ENCODE measurements at regions not wholly inside any gene's neighbourhood (a gene's known extent, or its start where the extent isn't known, plus 50 kb on each side); places are given as distances from the start of the nearest gene placed in this dataset.

GRCh38 chr3:105967117-105967516, 98.3 kb upstream of the CBLB start:
- DNase-seq (peak; percentile 12 to 59 (median 39)), ATAC-seq (ENCODE audit: insufficient read depth, low FRiP score) (no peak)
- H3K9me3 ChIP-seq (ENCODE audit: control insufficient read depth in 4 of 4, insufficient read depth in 3 of 4, low read length in 3 of 4), result peaks cover 0 to 6% (median 0%) of the 10 kb centered on the region in 4 donors
- TF ChIP-seq CTCF (IDR thresholded peaks at IDR 0.05; ENCODE audit: control extremely low read depth, extremely low read depth), result no peak
- peaks cover 0 to 7% (median 3%) of the 10 kb centered on the region in 5 donors for H3K4me1 ChIP-seq (ENCODE audit: control insufficient read depth in 5 of 5, insufficient read depth in 5 of 5, low read length in 5 of 5)
- no peaks in the 10 kb centered on the region for H3K27me3 ChIP-seq (ENCODE audit: control insufficient read depth in 3 of 3, insufficient read depth in 3 of 3, low read length in 2 of 3)
- H3K27ac ChIP-seq (ENCODE audit: low read depth in 1 of 2, low read length in 1 of 2), result no peak overlapping the region
- no peak overlapping the region for H3K4me3 ChIP-seq
- no peaks in the 10 kb centered on the region for H3K36me3 ChIP-seq (ENCODE audit: control insufficient read depth in 4 of 4, insufficient read depth in 4 of 4, low read length in 4 of 4)
- whole genome bisulfite sequencing, 2 donors, result 73 to 89% methylated on average over 1 of the region's 1 CpG
- no peak overlapping the region for H3K9ac ChIP-seq (ENCODE audit: insufficient read depth in 1 of 2, low read length in 2 of 2)

DNA sequence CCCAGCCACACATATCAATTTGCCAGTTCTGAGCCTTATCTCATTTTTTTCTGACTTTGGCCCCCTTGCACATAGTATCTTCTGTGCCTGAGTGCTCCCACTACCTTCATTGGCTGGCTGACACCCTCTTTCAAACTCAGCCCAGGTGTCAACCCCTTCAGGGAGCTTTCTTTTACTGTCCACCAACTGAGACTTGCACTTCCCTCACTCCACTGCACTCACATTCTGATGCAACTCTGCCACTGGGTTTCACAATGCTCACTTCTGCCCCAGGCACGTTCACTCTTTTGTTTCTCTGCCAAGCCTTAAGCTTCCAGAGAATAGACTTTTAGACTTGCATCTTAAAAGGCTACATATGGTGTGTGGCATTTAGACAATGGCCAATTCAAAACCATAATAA, 101.5 kb upstream of the CBLB start:
- Histone ChIP-seq H3K4me1 (ENCODE audit: control insufficient read depth in 5 of 5, insufficient read depth in 5 of 5, low read length in 5 of 5) (peaks cover 0 to 7% (median 3%) of the 10 kb centered on the region in 5 donors), H3K27ac (ENCODE audit: low read depth in 1 of 2, low read length in 1 of 2) (no peak overlapping the region), H3K9me3 (ENCODE audit: control insufficient read depth in 4 of 4, insufficient read depth in 3 of 4, low read length in 3 of 4) (peaks cover 0 to 9% (median 0%) of the 10 kb centered on the region in 4 donors), H3K9ac (ENCODE audit: insufficient read depth in 1 of 2, low read length in 2 of 2) (no peak overlapping the region), H3K4me3 (no peak overlapping the region), H3K27me3 (ENCODE audit: control insufficient read depth in 3 of 3, insufficient read depth in 3 of 3, low read length in 2 of 3) (no peaks in the 10 kb centered on the region), H3K36me3 (ENCODE audit: control insufficient read depth in 4 of 4, insufficient read depth in 4 of 4, low read length in 4 of 4) (no peaks in the 10 kb centered on the region)
- peak; percentile 62 to 88 (median 80) for DNase-seq
- TF ChIP-seq CTCF (IDR thresholded peaks at IDR 0.05; ENCODE audit: control extremely low read depth, extremely low read depth), result no peak
- ATAC-seq (ENCODE audit: insufficient read depth, low FRiP score), result peak; percentile 41
- WGBS, 2 donors, result 0 to 10% methylated on average over 1 of the region's 1 CpG

DNA sequence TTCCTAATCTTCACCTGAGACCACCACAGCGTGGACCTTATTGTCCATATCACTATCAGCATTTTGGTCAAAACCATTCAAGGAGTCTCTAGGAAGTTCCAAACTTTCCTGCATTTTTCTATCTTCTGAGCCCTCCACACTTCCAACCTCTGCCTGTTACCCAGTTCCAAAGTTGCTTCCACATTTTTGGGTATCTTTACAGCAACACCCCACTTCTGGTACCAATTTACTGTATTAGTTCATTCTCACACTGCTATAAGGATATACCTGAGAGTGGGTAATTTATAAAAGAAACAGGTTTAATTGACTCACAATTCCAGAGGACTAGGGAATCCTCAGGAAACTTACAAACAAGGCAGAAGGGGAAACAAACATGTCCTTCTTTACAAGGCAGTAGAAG, 103.3 kb upstream of the CBLB start:
- Histone ChIP-seq H3K4me1 (ENCODE audit: control insufficient read depth in 5 of 5, insufficient read depth in 5 of 5, low read length in 5 of 5) (peaks cover 0 to 12% (median under 1%) of the 10 kb centered on the region in 5 donors), H3K9ac (ENCODE audit: insufficient read depth in 1 of 2, low read length in 2 of 2) (no peak overlapping the region), H3K9me3 (ENCODE audit: control insufficient read depth in 4 of 4, insufficient read depth in 3 of 4, low read length in 3 of 4) (peaks cover 0 to 9% (median 0%) of the 10 kb centered on the region in 4 donors), H3K27ac (ENCODE audit: low read depth in 1 of 2, low read length in 1 of 2) (no peak overlapping the region), H3K4me3 (no peak overlapping the region), H3K27me3 (ENCODE audit: control insufficient read depth in 3 of 3, insufficient read depth in 3 of 3, low read length in 2 of 3) (no peaks in the 10 kb centered on the region), H3K36me3 (ENCODE audit: control insufficient read depth in 4 of 4, insufficient read depth in 4 of 4, low read length in 4 of 4) (no peaks in the 10 kb centered on the region)
- WGBS, 2 donors, result 0% methylated on average over 1 of the region's 1 CpG
- DNase-seq (no peak), ATAC-seq (ENCODE audit: insufficient read depth, low FRiP score) (no peak)
- TF ChIP-seq CTCF (IDR thresholded peaks at IDR 0.05; ENCODE audit: control extremely low read depth, extremely low read depth), result no peak

- 91 to 93% methylated on average over 2 of the region's 2 CpGs for WGBS, 2 donors
- no peak overlapping the region for H3K9ac ChIP-seq (ENCODE audit: insufficient read depth in 1 of 2, low read length in 2 of 2)
Observed at GRCh38 chr3:105974381-105974780, 105.6 kb upstream of the CBLB start.

More at GRCh38 chr3:105974381-105974780, 105.6 kb upstream of the CBLB start:
- Histone ChIP-seq H3K36me3 (ENCODE audit: control insufficient read depth in 4 of 4, insufficient read depth in 4 of 4, low read length in 4 of 4) (no peaks in the 10 kb centered on the region), H3K9me3 (ENCODE audit: control insufficient read depth in 4 of 4, insufficient read depth in 3 of 4, low read length in 3 of 4) (peaks cover 0 to 9% (median 0%) of the 10 kb centered on the region in 4 donors), H3K4me1 (ENCODE audit: control insufficient read depth in 5 of 5, insufficient read depth in 5 of 5, low read length in 5 of 5) (peaks cover 0 to 10% (median 0%) of the 10 kb centered on the region in 5 donors), H3K27me3 (ENCODE audit: control insufficient read depth in 3 of 3, insufficient read depth in 3 of 3, low read length in 2 of 3) (no peaks in the 10 kb centered on the region), H3K27ac (ENCODE audit: low read depth in 1 of 2, low read length in 1 of 2) (no peak overlapping the region), H3K4me3 (no peak overlapping the region)
- DNase-seq, result no peak
- ATAC-seq (ENCODE audit: insufficient read depth, low FRiP score), result no peak
- no peak for TF ChIP-seq CTCF (IDR thresholded peaks at IDR 0.05; ENCODE audit: control extremely low read depth, extremely low read depth)
